ENCODE measurements at regions not wholly inside any gene's neighbourhood (a gene's known extent, or its start where the extent isn't known, plus 50 kb on each side); places are given as distances from the start of the nearest gene placed in this dataset.
A peak's percentile ranks its signal among the peaks of the same experiment; 100 is the strongest.

DNA sequence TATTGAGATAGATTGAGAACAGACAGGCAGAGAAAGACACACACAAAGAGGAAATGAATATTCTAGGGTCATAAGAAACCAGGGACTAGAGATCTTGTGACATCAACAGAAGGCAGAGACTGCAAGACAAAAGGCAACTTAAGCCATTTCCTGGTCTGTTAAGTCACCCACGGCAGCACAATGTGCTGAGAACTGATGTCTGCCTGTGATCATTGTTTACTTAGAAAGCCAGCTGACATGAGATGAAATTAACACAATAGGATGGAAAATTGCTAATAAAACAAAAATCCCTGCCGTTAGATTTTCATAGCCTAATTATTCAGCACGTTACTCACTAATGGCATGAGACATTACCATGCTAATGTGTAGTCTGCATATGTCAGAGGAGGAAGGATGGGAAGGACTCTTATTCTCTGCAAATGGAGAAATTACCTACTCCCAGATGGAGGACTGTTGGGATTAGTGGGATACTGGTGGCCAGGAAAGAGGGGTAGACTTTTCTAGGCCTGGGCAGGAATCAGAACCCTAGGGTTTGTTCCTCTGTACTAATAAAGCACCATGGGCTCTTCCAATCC lies 191.3 kb upstream of the PODXL start:
- no peak for TF ChIP-seq EZH2 (IDR thresholded peaks at IDR 0.05; ENCODE audit: borderline replicate concordance, low read depth, low read length, severe bottlenecking)
- TF ChIP-seq, protein P1, sequence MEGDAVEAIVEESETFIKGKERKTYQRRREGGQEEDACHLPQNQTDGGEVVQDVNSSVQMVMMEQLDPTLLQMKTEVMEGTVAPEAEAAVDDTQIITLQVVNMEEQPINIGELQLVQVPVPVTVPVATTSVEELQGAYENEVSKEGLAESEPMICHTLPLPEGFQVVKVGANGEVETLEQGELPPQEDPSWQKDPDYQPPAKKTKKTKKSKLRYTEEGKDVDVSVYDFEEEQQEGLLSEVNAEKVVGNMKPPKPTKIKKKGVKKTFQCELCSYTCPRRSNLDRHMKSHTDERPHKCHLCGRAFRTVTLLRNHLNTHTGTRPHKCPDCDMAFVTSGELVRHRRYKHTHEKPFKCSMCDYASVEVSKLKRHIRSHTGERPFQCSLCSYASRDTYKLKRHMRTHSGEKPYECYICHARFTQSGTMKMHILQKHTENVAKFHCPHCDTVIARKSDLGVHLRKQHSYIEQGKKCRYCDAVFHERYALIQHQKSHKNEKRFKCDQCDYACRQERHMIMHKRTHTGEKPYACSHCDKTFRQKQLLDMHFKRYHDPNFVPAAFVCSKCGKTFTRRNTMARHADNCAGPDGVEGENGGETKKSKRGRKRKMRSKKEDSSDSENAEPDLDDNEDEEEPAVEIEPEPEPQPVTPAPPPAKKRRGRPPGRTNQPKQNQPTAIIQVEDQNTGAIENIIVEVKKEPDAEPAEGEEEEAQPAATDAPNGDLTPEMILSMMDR (IDR thresholded peaks at IDR 0.05; ENCODE audit: borderline replicate concordance, extremely low read depth, low read length, poor library complexity, severe bottlenecking), result no peak
- Histone ChIP-seq H4K20me1 (ENCODE audit: insufficient read depth, low read length) (peaks cover 5% of the 10 kb centered on the region), H3K27ac (ENCODE audit: low read length) (no peak overlapping the region), H3K9me3 (ENCODE audit: insufficient read depth, low read length, severe bottlenecking) (no peaks in the 10 kb centered on the region), H3K79me2 (ENCODE audit: insufficient read depth, low read length) (no peaks in the 10 kb centered on the region), H2AFZ (ENCODE audit: low read depth, low read length) (no peak overlapping the region), H3K36me3 (ENCODE audit: insufficient read depth, low read length) (no peaks in the 10 kb centered on the region), H3K4me2 (ENCODE audit: insufficient read depth, low read length) (no peak overlapping the region), H3K4me3 (ENCODE audit: low read depth in 1 of 2, low read length in 2 of 2) (no peak overlapping the region), H3K27me3 (ENCODE audit: insufficient read depth, low read length, poor library complexity) (no peaks in the 10 kb centered on the region), H3K4me1 (ENCODE audit: insufficient read depth, low read length) (no peaks in the 10 kb centered on the region), H3K9ac (ENCODE audit: low read depth, low read length) (no peak overlapping the region)
- ATAC-seq (ENCODE audit: insufficient read depth, low read depth), result no peak
- no peak for DNase-seq

DNA sequence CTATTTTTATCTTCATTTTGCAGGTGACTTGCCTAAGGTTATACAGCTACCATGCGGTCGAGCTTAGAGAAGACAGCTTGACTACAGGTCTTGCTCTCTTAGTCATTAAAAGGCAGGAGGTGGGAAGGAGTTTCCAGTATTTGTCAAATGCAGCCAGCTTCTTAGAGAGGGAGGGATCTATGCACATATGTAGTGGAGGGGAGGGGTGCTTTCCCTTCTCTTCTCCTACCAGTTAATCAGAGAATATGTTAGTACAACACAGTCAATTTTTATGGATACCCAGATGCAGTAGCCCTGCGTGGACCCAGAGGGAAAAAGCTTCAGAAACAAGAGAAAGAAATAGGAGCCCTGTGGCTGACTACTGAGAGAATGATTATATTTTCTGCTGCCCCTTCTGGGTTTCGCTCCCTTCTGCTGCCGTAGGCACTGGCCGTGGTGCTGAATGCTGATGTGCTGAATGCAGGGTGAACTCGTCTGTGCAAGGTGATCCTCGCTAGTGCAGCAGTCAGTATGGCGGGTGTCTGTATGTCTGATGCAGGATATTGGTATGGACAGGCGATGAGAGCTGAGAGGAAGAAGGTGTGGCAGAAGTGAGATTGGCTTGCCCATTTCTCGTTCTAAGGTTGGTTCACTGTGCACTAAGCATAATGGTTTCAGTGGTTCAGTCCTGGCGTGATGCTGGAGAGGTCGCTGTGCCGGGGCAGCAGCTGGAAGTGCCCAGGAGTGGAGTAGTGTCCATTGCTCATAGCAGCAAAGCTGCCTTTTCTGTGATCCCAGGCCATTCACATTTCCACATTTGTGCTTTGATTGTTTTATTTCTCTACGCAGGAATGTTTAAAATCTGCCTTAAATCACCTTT lies 189.2 kb upstream of the PODXL start:
- TF ChIP-seq, protein P1 (IDR thresholded peaks at IDR 0.05; ENCODE audit: borderline replicate concordance, extremely low read depth, low read length, poor library complexity, severe bottlenecking), result no peak
- no peak for TF ChIP-seq EZH2 (IDR thresholded peaks at IDR 0.05; ENCODE audit: borderline replicate concordance, low read depth, low read length, severe bottlenecking)
- H3K9ac ChIP-seq (ENCODE audit: low read depth, low read length), result no peak overlapping the region
- ATAC-seq (ENCODE audit: insufficient read depth, low read depth) (peak; percentile 83), DNase-seq (peak; percentile 66)
- no peaks in the 10 kb centered on the region for H3K36me3 ChIP-seq (ENCODE audit: insufficient read depth, low read length)
- H4K20me1 ChIP-seq (ENCODE audit: insufficient read depth, low read length), result peaks cover 5% of the 10 kb centered on the region
- no peaks in the 10 kb centered on the region for H3K79me2 ChIP-seq (ENCODE audit: insufficient read depth, low read length)
- H3K27me3 ChIP-seq (ENCODE audit: insufficient read depth, low read length, poor library complexity), result no peaks in the 10 kb centered on the region
- H3K4me3 ChIP-seq (ENCODE audit: low read depth in 1 of 2, low read length in 2 of 2), result no peak overlapping the region
- no peak overlapping the region for H2AFZ ChIP-seq (ENCODE audit: low read depth, low read length)
- no peaks in the 10 kb centered on the region for H3K9me3 ChIP-seq (ENCODE audit: insufficient read depth, low read length, severe bottlenecking)
- H3K4me1 ChIP-seq (ENCODE audit: insufficient read depth, low read length), result no peaks in the 10 kb centered on the region
- no peak overlapping the region for H3K4me2 ChIP-seq (ENCODE audit: insufficient read depth, low read length)
- H3K27ac ChIP-seq (ENCODE audit: low read length), result no peak overlapping the region

DNA sequence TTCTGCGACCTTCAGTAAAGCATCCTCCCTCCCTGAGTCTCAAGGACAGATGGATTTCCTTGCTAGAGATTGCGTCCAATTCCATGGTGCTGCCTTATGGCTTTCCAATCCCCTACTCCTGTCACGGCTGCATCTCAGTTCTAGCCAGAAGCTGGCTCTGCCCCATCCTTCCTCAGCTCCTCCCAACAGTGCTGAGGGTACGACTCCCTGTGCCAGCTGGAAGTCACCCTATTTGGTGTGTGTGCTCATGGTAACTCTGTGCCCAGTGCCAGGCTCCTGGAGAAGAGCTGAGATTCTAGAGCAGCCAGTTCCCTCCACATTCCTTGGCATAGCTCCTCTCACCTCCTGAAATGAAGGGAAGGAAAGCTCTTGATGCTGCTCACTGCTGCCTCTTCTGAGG lies 185.0 kb upstream of the PODXL start:
- no peak for ATAC-seq (ENCODE audit: insufficient read depth, low read depth)
- H3K9me3 ChIP-seq (ENCODE audit: insufficient read depth, low read length, severe bottlenecking), result no peaks in the 10 kb centered on the region
- no peaks in the 10 kb centered on the region for H3K27me3 ChIP-seq (ENCODE audit: insufficient read depth, low read length, poor library complexity)
- TF ChIP-seq, protein P1 (IDR thresholded peaks at IDR 0.05; ENCODE audit: borderline replicate concordance, extremely low read depth, low read length, poor library complexity, severe bottlenecking), result no peak
- TF ChIP-seq EZH2 (IDR thresholded peaks at IDR 0.05; ENCODE audit: borderline replicate concordance, low read depth, low read length, severe bottlenecking), result no peak
- H3K9ac ChIP-seq (ENCODE audit: low read depth, low read length), result no peak overlapping the region
- no peak overlapping the region for H3K4me3 ChIP-seq (ENCODE audit: low read depth in 1 of 2, low read length in 2 of 2)
- no peaks in the 10 kb centered on the region for H3K4me1 ChIP-seq (ENCODE audit: insufficient read depth, low read length)
- H3K27ac ChIP-seq (ENCODE audit: low read length), result no peak overlapping the region
- peaks cover 5% of the 10 kb centered on the region for H4K20me1 ChIP-seq (ENCODE audit: insufficient read depth, low read length)
- H3K4me2 ChIP-seq (ENCODE audit: insufficient read depth, low read length), result no peak overlapping the region
- no peaks in the 10 kb centered on the region for H3K36me3 ChIP-seq (ENCODE audit: insufficient read depth, low read length)
- no peak for DNase-seq
- H2AFZ ChIP-seq (ENCODE audit: low read depth, low read length), result no peak overlapping the region
- H3K79me2 ChIP-seq (ENCODE audit: insufficient read depth, low read length), result no peaks in the 10 kb centered on the region
